GM19397 (cell line): ENCODE measurements at regions not wholly inside any gene's neighbourhood (a gene's known extent, or its start where the extent isn't known, plus 50 kb on each side); places are given as distances from the start of the nearest gene placed in this dataset.
"Not testable (repeated sequence)": the region's sequence is repeated elsewhere in the genome, so short reads cannot be mapped to it uniquely, and the experiment has no call there.

Source experiments
- ATAC-seq: cut with Tn5 transposase; IDR thresholded peaks from one replicate; pipeline ENCODE4 v1.9.1; 2021; ENCODE audit warnings: mild to moderate bottlenecking, moderate library complexity; ENCODE audit not compliant: unreplicated experiment

DNA sequence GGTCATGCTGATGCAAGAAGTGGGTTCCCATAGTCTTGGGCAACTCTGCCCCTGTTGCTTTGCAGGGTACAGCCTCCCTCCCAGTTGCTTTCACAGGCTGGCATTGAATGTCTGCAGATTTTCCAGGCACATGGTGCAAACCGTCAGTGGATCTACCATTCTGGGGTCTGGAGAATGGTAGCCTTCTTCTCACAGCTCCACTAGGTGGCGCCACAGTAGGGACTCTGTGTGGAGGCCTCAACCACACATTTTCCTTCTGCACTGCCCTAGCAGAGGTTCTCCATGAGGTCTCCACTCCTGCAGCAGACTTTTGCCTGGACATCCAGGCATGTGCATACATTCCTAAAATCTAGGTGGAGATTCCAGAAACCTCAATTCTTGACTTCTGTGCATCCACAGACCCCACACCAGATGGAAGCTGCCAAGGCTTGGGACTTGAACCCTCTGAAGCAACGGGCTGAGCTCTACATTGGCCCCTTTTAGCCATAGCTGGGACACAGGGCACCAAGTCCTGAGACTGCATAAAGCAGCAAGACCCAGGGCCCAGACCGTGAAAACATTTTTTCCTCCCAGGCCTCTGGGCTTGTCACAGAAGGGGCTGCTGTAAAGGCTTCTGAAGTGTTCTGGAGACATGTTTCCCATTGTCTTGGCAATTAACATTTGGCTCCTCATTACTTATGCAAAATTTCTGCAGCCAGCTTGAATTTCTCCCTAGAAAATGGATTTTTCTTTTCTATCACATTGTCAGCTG lies 466.2 kb upstream of the PBX1 start:
- no peak for ATAC-seq

DNA sequence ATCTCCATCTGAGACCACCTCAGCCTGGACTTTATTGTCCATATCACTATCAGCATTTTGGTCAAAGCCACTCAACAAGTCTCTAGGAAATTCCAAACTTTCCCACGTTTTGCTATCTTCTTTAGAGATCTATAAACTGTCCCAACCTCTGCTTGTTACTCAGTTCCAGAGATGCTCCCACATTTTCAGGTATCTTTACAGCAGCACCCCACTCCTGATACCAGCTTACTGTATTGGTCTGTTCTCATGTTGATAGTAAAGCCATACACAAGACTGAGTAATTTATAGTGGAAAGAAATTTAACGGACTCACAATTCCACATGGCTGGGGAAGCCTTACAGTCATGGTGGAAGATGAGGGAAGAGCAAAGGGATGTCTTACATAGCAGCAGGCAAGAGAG lies 465.4 kb upstream of the PBX1 start:
- ATAC-seq = no peak

DNA sequence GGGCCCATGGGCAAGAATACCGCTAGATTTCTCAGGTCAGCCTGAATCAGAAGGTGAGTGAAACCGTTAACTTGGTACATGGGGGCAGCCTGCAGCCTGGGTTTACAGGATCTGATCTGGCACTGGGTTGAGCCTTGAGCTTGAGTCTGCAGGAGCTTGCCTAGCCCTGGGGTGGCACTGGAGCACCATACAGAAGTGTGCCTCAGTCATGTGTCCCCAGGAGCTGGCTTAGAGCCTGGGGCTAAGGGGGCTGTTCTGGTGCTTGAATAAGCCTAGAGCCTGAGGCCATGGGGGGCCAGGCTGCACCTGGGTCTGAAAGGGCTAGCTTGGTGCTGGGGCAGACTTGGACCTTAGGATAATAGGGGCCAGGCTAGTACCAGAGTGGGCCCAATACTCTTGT lies 457.2 kb upstream of the PBX1 start:
- ATAC-seq = no peak

DNA sequence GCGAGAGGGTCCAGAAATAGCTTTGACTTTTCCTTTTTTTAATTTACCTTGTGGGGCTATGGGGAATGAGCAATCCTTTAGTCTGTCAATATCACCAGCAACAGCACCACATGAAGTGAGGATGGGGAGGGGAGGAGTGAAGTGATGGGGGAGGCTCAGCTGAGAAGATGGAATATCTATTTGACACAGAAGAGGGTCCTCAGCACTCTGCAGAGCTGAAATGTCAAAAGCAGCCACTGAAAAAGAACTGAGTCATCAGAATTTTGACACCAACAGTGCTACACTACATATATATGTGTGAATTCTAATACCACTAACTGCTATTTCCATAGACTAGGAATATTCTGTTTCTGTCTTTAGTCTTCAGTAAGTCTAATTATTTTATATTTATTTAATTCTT lies 427.0 kb upstream of the PBX1 start:
- no peak for ATAC-seq

DNA sequence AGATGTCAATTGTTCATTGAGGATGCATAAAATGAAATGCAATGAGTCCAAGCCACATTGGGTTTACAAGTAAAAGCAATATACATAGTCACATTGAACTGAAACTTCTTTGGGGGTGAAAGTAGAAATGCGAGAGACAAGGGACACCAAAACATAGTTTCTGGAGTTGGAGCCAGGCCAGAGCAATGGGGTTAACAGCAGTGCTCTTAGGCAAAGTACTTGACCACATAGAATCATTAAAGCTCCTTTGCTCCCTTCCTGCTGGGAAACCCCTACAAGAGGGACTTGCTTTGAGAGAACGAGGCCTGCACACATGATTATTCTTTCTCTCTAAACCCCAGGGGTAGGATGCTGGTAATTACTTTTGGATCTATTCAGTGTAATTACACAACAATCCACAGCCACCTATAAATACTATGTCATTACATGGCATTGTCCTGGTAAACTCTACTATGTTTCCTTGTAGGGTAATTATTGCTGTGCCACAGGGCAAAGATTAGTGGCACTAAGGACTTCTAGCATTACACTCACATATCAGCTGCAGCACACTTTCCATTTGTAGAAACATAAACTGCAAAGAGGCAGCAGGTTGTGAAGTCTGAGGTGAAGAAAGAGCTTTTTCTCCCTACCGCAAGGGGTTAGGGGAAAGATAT lies 421.6 kb upstream of the PBX1 start:
- no peak for ATAC-seq

DNA sequence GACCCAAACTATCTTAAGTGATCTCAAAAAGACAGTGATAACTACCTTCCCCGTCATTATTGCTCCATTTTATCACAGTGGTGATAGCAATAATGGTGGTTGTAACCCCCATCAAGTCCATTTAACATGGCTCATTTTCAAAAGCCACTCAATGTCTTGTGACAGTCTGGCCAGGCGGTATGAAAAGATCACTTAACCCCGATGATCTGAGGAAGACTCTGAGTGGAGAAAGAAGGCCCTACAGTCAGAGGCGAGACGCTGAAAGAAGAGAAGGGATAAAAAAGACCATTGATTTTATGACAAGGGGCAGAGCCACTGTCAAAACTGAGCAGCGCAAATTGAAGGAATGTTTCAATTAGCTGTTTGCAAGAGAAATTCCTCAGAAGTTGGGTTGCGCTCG lies 417.2 kb upstream of the PBX1 start:
- no peak for ATAC-seq

DNA sequence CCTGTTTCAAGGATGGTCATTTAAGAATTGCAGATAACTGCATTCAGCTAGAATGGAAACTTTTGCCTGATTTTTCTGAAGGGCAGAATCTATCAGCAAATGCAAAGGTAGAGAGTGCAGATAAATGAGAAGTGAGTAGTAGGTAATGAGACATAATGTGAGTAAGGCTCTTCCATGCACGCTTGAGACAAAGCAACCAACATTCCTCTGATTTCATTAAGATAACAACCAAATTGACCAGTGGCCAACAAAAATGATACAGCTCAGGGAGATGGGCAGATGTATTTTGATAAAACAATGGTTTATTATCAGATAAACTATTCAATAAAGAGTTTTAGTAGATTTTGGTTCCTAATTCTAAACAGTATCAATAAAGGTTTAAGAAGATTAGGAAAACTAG lies 404.4 kb upstream of the PBX1 start:
- no peak for ATAC-seq

DNA sequence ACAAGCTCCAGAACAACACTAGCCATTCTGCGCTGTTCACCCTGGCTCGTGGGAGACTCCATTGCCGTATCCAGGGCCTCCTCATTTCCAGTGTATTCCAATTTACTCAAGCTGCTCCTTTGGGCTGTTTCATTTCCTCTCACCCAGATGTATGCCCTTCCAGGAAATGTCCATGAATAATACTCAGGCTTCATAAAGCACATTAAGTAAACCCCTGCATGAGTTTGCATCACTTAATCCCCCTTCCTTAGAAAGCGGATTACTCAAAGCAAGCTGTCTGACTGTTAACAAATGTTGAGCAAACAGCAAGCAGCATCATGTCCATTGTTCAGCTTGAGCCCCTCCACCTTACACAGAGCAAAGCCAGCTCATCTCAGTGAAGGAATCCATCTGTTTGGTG lies 403.6 kb upstream of the PBX1 start:
- no peak for ATAC-seq

DNA sequence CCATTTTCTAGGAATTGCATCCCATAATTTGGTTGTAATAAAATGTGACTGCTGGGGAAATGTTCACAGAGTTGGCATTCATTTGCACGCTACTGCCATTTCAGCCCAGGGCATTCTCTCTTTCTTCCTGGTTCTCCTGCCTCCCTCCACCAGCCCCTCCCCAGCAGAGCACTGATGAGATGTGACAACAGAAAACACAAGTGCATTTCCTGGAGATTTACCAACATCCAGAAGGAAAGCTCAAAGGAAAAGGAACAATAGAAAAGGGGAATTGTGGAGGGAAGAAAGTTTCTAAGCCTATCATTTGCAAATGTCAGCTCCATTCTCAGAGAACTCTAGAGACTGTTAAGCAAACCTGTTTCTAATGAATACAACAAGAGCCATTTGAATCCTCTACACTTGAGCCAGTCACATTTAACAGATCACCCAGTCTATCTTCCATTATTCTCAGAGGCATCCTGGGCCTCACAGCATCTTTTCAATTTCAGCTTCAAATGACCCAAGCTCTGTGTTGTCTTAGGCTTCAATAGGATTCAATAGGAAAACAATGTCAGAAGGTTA lies 395.6 kb upstream of the PBX1 start:
- ATAC-seq = no peak

DNA sequence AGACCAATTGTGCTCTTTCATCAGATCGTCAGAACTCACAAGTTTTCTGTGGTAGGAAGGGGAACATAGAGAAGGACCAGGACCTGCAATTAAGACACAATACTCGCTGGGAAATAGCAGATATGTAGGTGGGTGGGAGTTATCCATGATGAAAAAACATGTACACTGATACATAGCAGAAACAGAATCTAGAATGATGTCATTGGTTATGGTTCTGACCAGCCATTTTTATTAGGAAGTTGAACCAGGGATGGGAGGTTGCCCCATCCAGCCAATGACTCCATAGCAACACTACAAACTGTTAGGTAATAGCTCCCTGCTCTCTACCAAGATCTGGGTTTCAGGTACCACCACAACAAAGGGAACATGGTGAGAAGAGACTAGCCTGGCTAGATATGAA lies 393.5 kb upstream of the PBX1 start:
- no peak for ATAC-seq

DNA sequence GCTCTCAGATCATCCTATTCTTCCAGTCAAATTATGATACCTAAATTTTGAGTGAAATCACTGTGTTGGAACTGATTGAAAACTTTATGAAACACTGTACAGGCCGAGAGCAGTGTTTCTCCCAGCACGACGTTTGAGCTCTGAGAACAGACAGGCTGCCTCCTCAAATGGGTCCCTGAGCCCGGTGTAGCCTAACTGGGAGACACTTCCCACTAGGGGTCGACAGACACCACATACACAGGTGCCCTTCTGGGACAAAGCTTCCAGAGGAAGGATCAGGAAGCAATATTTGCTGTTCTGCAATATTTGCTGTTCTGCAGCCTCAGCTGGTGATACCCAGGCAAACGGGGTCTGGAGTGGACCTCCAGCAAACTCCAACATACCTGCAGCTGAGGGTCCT lies 392.5 kb upstream of the PBX1 start:
- not testable (repeated sequence) for ATAC-seq

DNA sequence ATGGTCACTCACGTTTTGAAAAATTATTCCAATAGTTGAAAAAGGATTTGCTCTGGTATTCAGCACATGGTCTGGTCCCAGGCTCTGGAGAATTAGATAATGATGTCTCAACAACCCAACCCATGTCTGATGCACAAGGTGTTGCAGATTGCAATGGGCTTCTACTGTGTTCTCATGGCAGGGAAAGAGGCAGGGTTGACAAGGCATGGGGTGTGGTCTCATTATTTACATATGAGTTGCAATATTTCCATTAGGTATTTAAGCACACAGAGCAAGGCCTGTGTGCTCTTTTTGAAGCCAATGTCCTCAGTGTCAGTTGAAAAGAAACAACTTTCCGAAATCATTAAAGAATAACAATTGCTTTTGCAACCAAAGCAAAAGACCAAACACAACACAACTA lies 381.9 kb upstream of the PBX1 start:
- ATAC-seq = no peak

DNA sequence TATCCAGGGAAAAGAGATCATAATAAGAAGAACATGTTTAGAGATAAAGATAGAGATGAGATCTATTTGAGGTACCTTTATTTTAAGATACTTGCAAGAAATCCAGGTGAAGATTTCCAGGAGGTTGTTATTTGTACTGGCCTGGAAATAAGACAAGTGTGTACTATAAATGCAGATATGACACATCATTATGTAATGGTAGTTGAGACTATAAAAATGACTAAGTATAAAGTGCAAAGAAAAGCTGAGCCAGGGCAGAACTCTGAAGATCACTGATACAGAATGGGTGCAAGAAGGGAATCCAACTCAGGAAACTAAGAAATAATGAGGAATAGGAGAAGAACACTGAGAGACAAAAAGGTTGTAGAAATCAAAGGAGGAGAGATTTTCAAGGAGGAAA lies 378.2 kb upstream of the PBX1 start:
- no peak for ATAC-seq

DNA sequence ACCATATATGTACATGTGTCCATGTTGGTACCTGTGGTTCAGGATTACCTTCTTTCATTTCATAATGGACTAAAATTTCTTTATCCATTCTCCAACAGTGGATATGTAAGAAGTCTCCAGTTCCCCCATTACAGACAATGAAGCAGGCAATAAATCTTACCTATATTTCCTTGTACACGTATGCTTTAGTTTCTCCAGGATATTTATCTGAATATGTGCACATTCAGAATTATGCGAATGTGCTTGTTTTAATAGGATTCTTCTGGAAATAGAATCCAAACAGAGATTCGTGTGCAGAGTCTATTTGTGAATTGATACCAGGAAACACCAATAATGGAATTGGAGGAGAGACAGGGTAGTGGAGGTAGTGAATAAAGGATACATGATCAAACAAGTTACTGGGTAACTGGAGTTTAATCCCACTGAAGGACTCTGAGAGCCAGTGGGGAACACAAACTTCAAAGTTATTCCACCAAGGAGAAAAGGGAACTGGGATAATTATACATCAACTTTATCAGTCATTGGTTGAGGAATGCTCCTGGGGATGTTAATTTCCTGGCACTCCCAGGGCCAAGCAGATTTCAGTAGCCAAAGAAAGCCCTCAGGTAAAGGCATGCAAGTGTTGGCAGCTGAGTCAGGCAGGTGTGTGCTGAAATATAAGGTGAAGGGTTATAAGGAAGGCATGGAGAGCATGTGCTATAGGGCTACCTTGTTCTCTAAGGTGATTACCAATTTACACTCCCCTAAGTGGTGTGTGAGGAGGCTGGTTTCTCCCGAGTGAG lies 374.9 kb upstream of the PBX1 start:
- no peak for ATAC-seq

DNA sequence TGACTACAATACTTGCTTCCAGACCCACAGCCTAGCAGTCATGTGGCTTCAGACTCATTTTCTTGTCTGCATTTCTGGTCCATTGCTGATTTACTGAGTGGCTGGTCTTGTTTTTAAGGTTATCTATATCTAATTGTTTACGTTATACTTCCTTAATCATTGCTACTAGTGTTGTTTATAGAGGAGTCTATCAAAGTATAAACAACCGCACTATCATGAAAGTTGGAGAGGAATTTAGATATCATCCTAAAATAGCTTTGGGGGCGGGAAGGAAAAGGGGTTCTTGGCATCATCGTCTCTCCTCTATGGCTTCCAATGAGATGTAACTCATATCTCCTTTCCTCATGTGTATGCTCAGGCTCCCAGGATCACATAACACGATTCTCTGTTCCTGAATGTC lies 372.1 kb upstream of the PBX1 start:
- ATAC-seq = no peak

DNA sequence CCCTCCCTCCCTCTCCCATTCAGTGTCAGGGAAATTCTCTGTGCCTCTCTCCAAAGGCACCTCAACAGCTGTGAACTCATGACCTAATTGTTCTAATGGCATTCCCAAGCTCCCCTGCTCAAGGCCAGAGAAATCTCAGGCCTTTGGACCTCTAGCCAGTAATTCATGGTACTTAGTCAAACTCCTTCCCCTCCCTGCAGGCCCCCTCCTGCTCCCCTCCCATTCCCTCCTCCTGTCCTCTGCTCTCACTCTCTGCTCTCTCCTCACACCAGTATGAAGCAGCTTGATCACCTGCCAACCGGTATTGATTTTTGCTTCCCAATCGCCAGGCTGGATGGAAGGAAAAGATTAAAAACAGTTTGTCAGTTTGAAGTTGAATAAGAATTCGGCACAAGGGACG lies 370.5 kb upstream of the PBX1 start:
- no peak for ATAC-seq

DNA sequence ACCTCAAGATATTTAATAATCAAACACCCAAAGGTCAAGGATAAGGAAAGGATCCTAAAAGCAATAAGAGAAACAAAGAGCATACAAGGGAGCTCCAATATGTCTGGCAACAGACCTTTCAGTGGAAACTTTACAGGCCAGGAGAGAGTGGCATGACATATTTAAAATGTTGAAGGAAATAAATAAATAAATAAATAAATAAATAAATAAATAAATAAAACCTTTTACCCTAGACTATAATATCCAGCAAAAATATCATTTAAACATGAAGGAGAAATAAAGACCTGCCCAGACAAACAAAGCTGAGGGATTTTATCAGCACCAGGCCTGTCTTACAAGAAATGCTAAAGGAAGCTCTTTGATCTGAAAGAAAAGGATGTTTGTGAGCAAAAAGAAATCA lies 367.8 kb upstream of the PBX1 start:
- no peak for ATAC-seq

DNA sequence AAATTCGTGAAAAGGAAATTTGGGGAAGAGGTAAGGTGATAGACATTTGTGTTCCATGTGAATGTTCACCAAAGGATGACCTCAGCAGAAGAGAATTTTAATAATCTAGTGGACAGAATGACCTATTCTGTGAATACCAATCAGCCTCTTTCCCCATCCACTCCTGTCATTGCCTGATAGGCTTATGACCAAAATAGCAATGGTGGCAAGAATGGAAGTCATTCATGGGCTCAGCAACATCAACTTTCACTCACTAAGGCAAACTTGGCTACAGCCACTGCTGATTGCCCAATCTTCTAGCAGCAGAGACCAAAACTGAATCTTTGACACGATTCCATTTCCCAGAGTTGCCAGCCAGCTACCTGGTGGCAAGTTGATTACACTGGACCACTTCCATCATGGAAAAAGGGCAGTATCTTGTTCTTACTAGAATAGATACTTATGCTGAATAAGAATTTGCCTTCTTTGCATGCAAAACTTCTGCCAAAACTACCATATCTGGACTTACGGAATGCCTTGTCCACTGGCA lies 348.7 kb upstream of the PBX1 start:
- ATAC-seq = no peak

DNA sequence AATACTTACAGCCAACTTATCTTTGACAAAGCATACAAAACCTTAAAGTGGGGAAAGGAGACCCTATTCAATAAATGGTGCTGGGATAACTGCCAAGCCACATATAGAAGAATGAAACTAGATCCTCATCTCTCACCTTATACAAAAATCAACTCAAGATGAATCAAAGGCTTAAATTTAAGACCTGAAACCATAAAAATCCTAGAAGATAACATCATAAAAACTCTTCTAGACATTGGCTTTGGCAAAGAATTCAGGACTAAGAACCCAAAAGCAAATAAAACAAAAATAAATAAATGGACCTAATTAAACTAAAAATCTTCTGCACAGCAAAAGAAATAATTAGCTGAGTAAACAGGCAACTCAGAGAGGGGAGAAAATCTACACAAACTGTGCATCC lies 335.6 kb upstream of the PBX1 start:
- no peak for ATAC-seq

DNA sequence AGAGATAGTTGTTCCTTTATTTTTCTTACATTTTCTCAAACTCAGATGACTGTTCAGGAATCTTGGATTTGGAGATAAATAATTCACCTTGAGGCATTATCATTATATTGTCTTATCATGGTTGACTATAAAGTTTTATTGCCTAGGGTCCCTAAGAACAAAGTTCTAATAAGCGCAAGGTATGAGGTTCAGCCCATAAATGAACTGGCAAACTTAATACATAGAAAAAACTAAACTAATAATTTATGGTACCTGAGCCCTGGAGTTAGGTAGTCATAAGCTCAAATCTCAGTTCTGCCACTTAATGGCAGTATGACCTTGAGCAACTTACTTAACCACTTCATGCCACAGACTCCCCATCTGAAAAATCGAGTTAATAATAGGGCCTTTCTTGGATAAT lies 334.0 kb upstream of the PBX1 start:
- ATAC-seq = no peak

DNA sequence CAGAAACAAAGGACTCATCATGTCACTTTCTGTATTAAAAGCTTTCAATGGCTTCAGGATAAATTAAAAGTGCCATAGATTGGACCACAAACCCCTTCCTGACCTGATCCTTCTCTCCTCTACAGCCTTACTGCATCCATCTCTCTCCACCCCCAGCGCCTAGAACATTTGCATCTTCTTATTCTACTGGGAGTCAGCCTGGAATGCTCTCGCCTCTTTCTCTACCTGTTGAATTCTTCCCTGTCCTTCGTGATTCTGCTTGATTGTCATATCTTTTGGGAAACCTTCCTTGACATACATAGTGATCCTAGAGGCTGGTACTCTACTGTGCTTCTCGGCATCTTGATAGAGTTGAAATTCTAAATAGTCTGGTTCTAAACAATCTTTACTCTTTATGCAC lies 332.0 kb upstream of the PBX1 start:
- ATAC-seq = no peak

DNA sequence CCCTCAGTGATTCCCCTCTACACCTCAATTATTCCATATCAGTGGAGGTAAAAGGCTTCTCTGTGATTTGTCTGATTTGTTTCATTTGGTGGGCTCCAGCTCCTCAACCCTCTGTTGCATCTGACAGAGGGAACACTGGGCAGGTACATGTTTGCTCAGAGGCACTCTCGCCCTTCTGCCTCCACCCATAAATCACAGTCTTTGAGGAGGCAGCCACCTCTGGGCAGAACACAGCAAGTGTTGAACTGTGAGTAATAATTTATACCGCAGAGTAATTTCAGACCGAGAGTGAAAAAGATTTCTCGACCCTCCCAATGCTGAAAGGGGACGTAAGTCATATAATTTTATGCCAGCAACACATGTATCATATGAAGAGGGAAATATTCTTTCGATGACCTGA lies 330.1 kb upstream of the PBX1 start:
- ATAC-seq = no peak
